H1 (cell line): ENCODE measurements at regions not wholly inside any gene's neighbourhood (a gene's known extent, or its start where the extent isn't known, plus 50 kb on each side); places are given as distances from the start of the nearest gene placed in this dataset.
A peak's percentile ranks its signal among the peaks of the same experiment; 100 is the strongest.

ENCODE experiments used
- CTCF ChIA-PET: fragments of 300-600 bp; sonication (Branson Sonifier 250); formaldehyde crosslinking; loops from one replicate; lab custom pipeline; 2021; ENCODE audit not compliant: partially characterized antibody; lab: Charles Lee
- POLR2A ChIA-PET: fragments of 300-600 bp; sonication (Branson Sonifier 250); formaldehyde crosslinking; loops from one replicate; lab custom pipeline; 2021; ENCODE audit warnings: inconsistent platforms; ENCODE audit not compliant: partially characterized antibody; lab: Charles Lee
- DNase-seq, 2 experiments: peaks; one replicate each; pipeline versions ENCODE4 v3.0.0 to v3.0.0-alpha.2; 2010 to 2022; ENCODE audit warnings: low spot score in 2 of 2, low read depth in 1 of 2, mixed read lengths in 1 of 2
- FAIRE-seq: peaks from 2 replicates; lab custom pipeline; 2011; peaks lifted over from hg19 to GRCh38; lab: Jason Lieb, UNC
- H2AFZ ChIP-seq: 2 replicates; pipeline ENCODE4 v1.8.1; 2012; ENCODE audit warnings: low read length, inconsistent platforms
- H2AK5ac ChIP-seq: 2 replicates; pipeline ENCODE4 v1.6.1; 2013; ENCODE audit warnings: low read depth, low read length
- H2BK120ac ChIP-seq: replicated peaks from 2 replicates; pipeline ENCODE3; 2013; ENCODE audit warnings: low read depth, low read length, inconsistent platforms
- H2BK12ac ChIP-seq: 2 replicates; pipeline ENCODE4 v1.6.1; 2013; ENCODE audit warnings: low read depth, low read length
- H2BK15ac ChIP-seq: 2 replicates; pipeline ENCODE4 v1.6.1; 2013; ENCODE audit warnings: low read length
- H2BK20ac ChIP-seq: 2 replicates; pipeline ENCODE4 v1.6.1; 2013; ENCODE audit warnings: low read length
- H2BK5ac ChIP-seq: 2 replicates; pipeline ENCODE4 v1.6.1; 2013; ENCODE audit warnings: low read depth, low read length
- H3K14ac ChIP-seq: 2 replicates; pipeline ENCODE4 v1.6.1; 2013; ENCODE audit warnings: inconsistent platforms; ENCODE audit not compliant: insufficient read length
- H3K18ac ChIP-seq: 2 replicates; pipeline ENCODE4 v1.6.1; 2013; ENCODE audit warnings: low read length; ENCODE audit errors: extremely low read depth
- H3K23ac ChIP-seq: 2 replicates; pipeline ENCODE4 v1.6.1; 2013; ENCODE audit warnings: inconsistent platforms; ENCODE audit not compliant: insufficient read length
- H3K23me2 ChIP-seq: 2 replicates; pipeline ENCODE4 v1.6.1; 2013; ENCODE audit warnings: low read depth, low read length
- H3K27ac ChIP-seq: 2 replicates; pipeline ENCODE4 v1.6.1; 2011; ENCODE audit warnings: low read depth, low read length, inconsistent platforms
- H3K27me3 ChIP-seq, 4 experiments: replicated peaks in 1 of 4; 1 replicate in 1 of 4; 2 replicates in 3 of 4; pipeline versions ENCODE4 v1.6.1 to v1.8.1; 2011 to 2013; ENCODE audit warnings: low read length in 3 of 4, mild to moderate bottlenecking in 3 of 4, inconsistent platforms in 2 of 4, mixed read lengths in 2 of 4, moderate library complexity in 1 of 4; ENCODE audit not compliant: control insufficient read depth in 3 of 4, insufficient read depth in 3 of 4; ENCODE audit errors: extremely low read depth in 1 of 4
- H3K36me3 ChIP-seq, 4 experiments: 2 replicates each; pipeline versions ENCODE4 v1.6.1 to v1.8.1; 2011 to 2013; ENCODE audit warnings: mild to moderate bottlenecking in 4 of 4, low read length in 3 of 4, moderate library complexity in 2 of 4, control low read depth in 1 of 4, inconsistent platforms in 1 of 4; ENCODE audit not compliant: insufficient read depth in 4 of 4, control insufficient read depth in 2 of 4
- H3K4ac ChIP-seq: replicated peaks from 2 replicates; pipeline ENCODE3; 2013; ENCODE audit warnings: low read length, low read depth, mixed read lengths, inconsistent platforms; ENCODE audit not compliant: insufficient read length
- H3K4me1 ChIP-seq, 4 experiments: replicated peaks in 1 of 4; 1 replicate in 1 of 4; 2 replicates in 3 of 4; pipeline versions ENCODE4 v1.6.1 to v1.8.1; 2011 to 2013; ENCODE audit warnings: low read length in 3 of 4, inconsistent platforms in 2 of 4, mixed read lengths in 1 of 4; ENCODE audit not compliant: insufficient read depth in 4 of 4, control insufficient read depth in 3 of 4
- H3K4me2 ChIP-seq, 2 experiments: 2 replicates each; pipeline versions ENCODE4 v1.6.1 to v1.8.1; 2011 to 2013; ENCODE audit warnings: low read depth in 2 of 2, low read length in 2 of 2, control low read depth in 1 of 2, inconsistent platforms in 1 of 2, mild to moderate bottlenecking in 1 of 2; ENCODE audit not compliant: insufficient read depth in 1 of 2
- H3K4me3 ChIP-seq, 4 experiments: fragments of 200-600, 300-600 bp in 1 of 4; sonication (generic), shearing (Covaris generic), sonication (Bioruptor Twin) in 1 of 4; 2 replicates each; pipeline versions ENCODE4 v1.5.1 to v1.8.1; 2011 to 2016; ENCODE audit warnings: low read length in 4 of 4, low read depth in 3 of 4, control low read depth in 2 of 4, inconsistent platforms in 2 of 4, mild to moderate bottlenecking in 2 of 4, mixed read lengths in 1 of 4, moderate library complexity in 1 of 4; ENCODE audit not compliant: insufficient read depth in 2 of 4; ENCODE audit errors: extremely low read depth in 1 of 4
- H3K56ac ChIP-seq: replicated peaks from 2 replicates; pipeline ENCODE3; 2013; ENCODE audit warnings: low read depth, mild to moderate bottlenecking, mixed read lengths, low read length, inconsistent platforms; ENCODE audit not compliant: insufficient read length
- H3K79me1 ChIP-seq: 2 replicates; pipeline ENCODE4 v1.6.1; 2013; ENCODE audit warnings: low read depth, low read length, control low read depth
- H3K79me2 ChIP-seq, 2 experiments: 2 replicates each; pipeline versions ENCODE4 v1.6.1 to v1.8.1; 2012 to 2013; ENCODE audit warnings: low read length in 2 of 2, mild to moderate bottlenecking in 2 of 2, inconsistent platforms in 1 of 2; ENCODE audit not compliant: insufficient read depth in 2 of 2, control insufficient read depth in 1 of 2
- H3K9ac ChIP-seq, 4 experiments: replicated peaks in 1 of 4; 1 replicate in 1 of 4; 2 replicates in 3 of 4; pipeline versions ENCODE4 v1.6.1 to v1.8.1; 2011 to 2013; ENCODE audit warnings: low read depth in 3 of 4, low read length in 3 of 4, control low read depth in 2 of 4, mild to moderate bottlenecking in 2 of 4, moderate library complexity in 2 of 4, inconsistent platforms in 1 of 4; ENCODE audit errors: extremely low read depth in 1 of 4
- H3K9me3 ChIP-seq, 2 experiments: 2 replicates each; pipeline versions ENCODE4 v1.6.1 to v1.8.1; 2012 to 2013; ENCODE audit warnings: mild to moderate bottlenecking in 2 of 2, moderate library complexity in 2 of 2, control low read depth in 1 of 2, inconsistent platforms in 1 of 2, low read depth in 1 of 2, low read length in 1 of 2, mixed read lengths in 1 of 2; ENCODE audit not compliant: insufficient read depth in 2 of 2
- H4K20me1 ChIP-seq, 2 experiments: replicated peaks in 1 of 2; 2 replicates each; pipeline versions ENCODE3 to v1.8.1; 2011 to 2013; ENCODE audit warnings: inconsistent platforms in 2 of 2, low read length in 2 of 2, mild to moderate bottlenecking in 1 of 2; ENCODE audit not compliant: insufficient read depth in 2 of 2, control insufficient read depth in 1 of 2
- H4K5ac ChIP-seq: 2 replicates; pipeline ENCODE4 v1.6.1; 2013; ENCODE audit warnings: low read length, low read depth, mixed read lengths, inconsistent platforms; ENCODE audit not compliant: insufficient read length
- H4K8ac ChIP-seq: 2 replicates; pipeline ENCODE4 v1.8.0; 2013; ENCODE audit warnings: mild to moderate bottlenecking, moderate library complexity, low read length, inconsistent platforms; ENCODE audit not compliant: insufficient read depth; ENCODE audit errors: extremely low read depth
- H4K91ac ChIP-seq: replicated peaks from 2 replicates; pipeline ENCODE3; 2013; ENCODE audit warnings: low read length, mixed read lengths, inconsistent platforms; ENCODE audit not compliant: insufficient read length
- CEBPB ChIP-seq: IDR thresholded peaks from 2 replicates; pipeline ENCODE4 v1.6.1; 2012; ENCODE audit warnings: low read depth, low read length
- E2F6 ChIP-seq: IDR thresholded peaks from 2 replicates; pipeline ENCODE4 v1.6.1; 2012; ENCODE audit warnings: inconsistent platforms
- EGR1 ChIP-seq: IDR thresholded peaks from 2 replicates; pipeline ENCODE4 v1.6.1; 2011; ENCODE audit warnings: low read depth, low read length, borderline replicate concordance
- GABPA ChIP-seq: IDR thresholded peaks from 2 replicates; pipeline ENCODE4 v1.6.1; 2011; ENCODE audit warnings: mild to moderate bottlenecking, low read length, moderate library complexity, borderline replicate concordance; ENCODE audit not compliant: insufficient read depth
- KDM4A ChIP-seq: IDR thresholded peaks from one replicate; pipeline ENCODE4 v1.7.1; 2012; ENCODE audit warnings: low read depth, mild to moderate bottlenecking, moderate library complexity, low read length, inconsistent platforms; ENCODE audit not compliant: severe bottlenecking
- KDM5A ChIP-seq: fragments of 200-600 bp; IDR thresholded peaks from 2 replicates; pipeline ENCODE4 v1.7.1; 2012; ENCODE audit warnings: mild to moderate bottlenecking, low read length, inconsistent platforms, mixed read lengths
- POLR2A ChIP-seq, 2 experiments: IDR thresholded peaks; 1 replicate in 1 of 2; 2 replicates in 1 of 2; pipeline ENCODE4 v1.6.1; 2011; ENCODE audit warnings: low read depth in 2 of 2, low read length in 2 of 2, mild to moderate bottlenecking in 2 of 2; ENCODE audit errors: control extremely low read depth in 1 of 2
- RFX5 ChIP-seq: IDR thresholded peaks from 2 replicates; pipeline ENCODE4 v1.6.1; 2011; ENCODE audit warnings: low read depth, low read length, improper control_type of control experiment, borderline replicate concordance
- SIX5 ChIP-seq: IDR thresholded peaks from 2 replicates; pipeline ENCODE4 v1.6.1; 2011; ENCODE audit warnings: mild to moderate bottlenecking, low read depth, low read length
- SUZ12 ChIP-seq: fragments of 200-600 bp; sonication (generic); IDR thresholded peaks from 2 replicates; pipeline ENCODE4 v1.6.1; 2012; ENCODE audit warnings: mild to moderate bottlenecking, inconsistent platforms, low read length, moderate library complexity, mixed read lengths
- TAF7 ChIP-seq: optimal IDR thresholded peaks from 2 replicates; pipeline ENCODE3; 2011; ENCODE audit warnings: low read depth, mild to moderate bottlenecking, inconsistent platforms, low read length, moderate library complexity, borderline replicate concordance
- TBP ChIP-seq: IDR thresholded peaks from 2 replicates; pipeline ENCODE4 v1.6.1; 2011; ENCODE audit warnings: low read depth, low read length, improper control_type of control experiment
- WGBS, 2 experiments: shearing (Covaris generic) in 1 of 2; methylation state at CpG; one replicate each; pipeline versions ENCODE4 v1.1.6 to v1.1.7; 2013 to 2015; ENCODE audit warnings: low lambda C conversion rate in 2 of 2, mixed read lengths in 2 of 2, inconsistent platforms in 1 of 2, low coverage in 1 of 2, missing lambda C conversion rate in 1 of 2; ENCODE audit not compliant: insufficient replicate concordance in 2 of 2, insufficient coverage in 1 of 2, insufficient read length in 1 of 2; ENCODE audit errors: extremely low coverage in 1 of 2, missing lambda C conversion rate in 1 of 2; 5-methylcytosine and 5-hydroxymethylcytosine counted together

- peak overlapping the region; percentile 78 to 86 for H3K4me2 ChIP-seq
- no peak overlapping the region for H2BK120ac ChIP-seq
- H3K14ac ChIP-seq = no peak overlapping the region
- peaks cover 5% of the 10 kb centered on the region; the same call in 1 of the 2 replicates for H3K23me2 ChIP-seq
- no peak overlapping the region for H2BK20ac ChIP-seq
- H3K4me3 ChIP-seq = peak overlapping the region; percentile 26 to 61 (median 37)
- no peak overlapping the region for H2BK15ac ChIP-seq
- peak overlapping the region; percentile 82 for H4K91ac ChIP-seq
- WGBS, 2 experiments = 2% methylated on average over 37 of the region's 46 CpGs; no CpG with 5 or more reads in 1 of the 2 experiments
- H2AK5ac ChIP-seq = no peak overlapping the region
- peaks cover 2 to 3% of the 10 kb centered on the region in 2 experiments; a peak in 3 of 4 replicates for H3K9me3 ChIP-seq
- FAIRE-seq (no peak), DNase-seq (peak in 1 of 2 experiments; percentile 72)
- no peak overlapping the region for H2BK5ac ChIP-seq
- H3K56ac ChIP-seq = no peak overlapping the region
- peaks cover 0 to 7% (median 0%) of the 10 kb centered on the region in 4 experiments; a peak in 3 of 7 replicates for H3K27me3 ChIP-seq
- CTCF ChIA-PET = interaction anchor here (0.8 to 2.3 kb wide), 3 partner anchors 9 to 25 kb away, joined by 3 to 6 read pairs (median 4); no protein-coding TSS in a partner anchor
- peaks cover 6 to 16% (median 12%) of the 10 kb centered on the region in 4 experiments; a peak in 6 of 7 replicates for H3K4me1 ChIP-seq
- no peaks in the 10 kb centered on the region for H3K79me2 ChIP-seq
- H3K27ac ChIP-seq = peak overlapping the region; percentile 50
- H4K5ac ChIP-seq = peak overlapping the region; percentile 67
- no peak overlapping the region; the same call in 1 of the 2 replicates for H3K18ac ChIP-seq
- H3K9ac ChIP-seq = peak overlapping the region in 2 of 4 experiments; percentile 26 to 49; a peak in 3 of 7 replicates
- H3K23ac ChIP-seq = no peak overlapping the region
- peak overlapping the region; percentile 93; the same call in 1 of the 2 replicates for H4K8ac ChIP-seq
- H3K79me1 ChIP-seq = no peaks in the 10 kb centered on the region
- peak overlapping the region; percentile 95; the same call in 1 of the 2 replicates for H2BK12ac ChIP-seq
- no peaks in the 10 kb centered on the region for H4K20me1 ChIP-seq
- POLR2A ChIA-PET = interaction anchor here (0.9 to 4.4 kb wide), 12 partner anchors 9 to 474 kb away, joined by 3 to 29 read pairs (median 5); no protein-coding TSS in a partner anchor
- H3K4ac ChIP-seq = no peak overlapping the region
- H3K36me3 ChIP-seq = no peaks in the 10 kb centered on the region
- no peak overlapping the region for H2AFZ ChIP-seq
- TF ChIP-seq KDM5A (no peak), TBP (peak; percentile 84; the same call in 1 of the 2 replicates), SUZ12 (no peak), TAF7 (no peak), SIX5 (no peak), POLR2A (IDR thresholded peaks at IDR 0.05; ENCODE audit: control extremely low read depth in 1 of 2, low read depth in 2 of 2, low read length in 2 of 2) (no peak), GABPA (no peak), CEBPB (no peak), EGR1 (no peak), KDM4A (peak; percentile 47), RFX5 (no peak), E2F6 (no peak)
Observed at GRCh38 chr1:38476111-38476849, 383.3 kb downstream of the RRAGC start.
